ENCODE measurements at regions not wholly inside any gene's neighbourhood (a gene's known extent, or its start where the extent isn't known, plus 50 kb on each side); places are given as distances from the start of the nearest gene placed in this dataset.

GRCh38 chrX:40284852-40285251, 187.1 kb upstream of the BCOR start:
- Histone ChIP-seq H3K4me1 (replicated peaks; ENCODE audit: insufficient read depth) (no peaks in the 10 kb centered on the region), H2AFZ (no peak overlapping the region), H4K20me1 (ENCODE audit: insufficient read depth) (no peaks in the 10 kb centered on the region), H3K4me2 (no peak overlapping the region), H3K9me2 (ENCODE audit: insufficient read depth) (no peaks in the 10 kb centered on the region), H3K9me3 (ENCODE audit: insufficient read depth, low read depth) (no peaks in the 10 kb centered on the region), H3K79me2 (ENCODE audit: low read depth) (no peaks in the 10 kb centered on the region), H3K4me3 (no peak overlapping the region), H3K27me3 (ENCODE audit: insufficient read depth, low read depth) (no peaks in the 10 kb centered on the region), H3K27ac (no peak overlapping the region), H3F3A (ENCODE audit: insufficient read depth, low read depth) (no peaks in the 10 kb centered on the region), H3K36me3 (ENCODE audit: low read depth) (no peaks in the 10 kb centered on the region)
- no TSS peak for BruUV-seq (replicated peaks)
- intact Hi-C loops (cut with micrococcal nuclease; ENCODE audit: unreplicated experiment): no loop called here
- no peak for DNase-seq
- ChIA-PET CTCF (no interaction called here), POLR2A (ENCODE audit: unreplicated experiment) (no interaction called here)
- TF ChIP-seq CTCF (conservative IDR thresholded peaks at IDR 0.05): no peak
- TF ChIP-seq EZH2 (IDR thresholded peaks at IDR 0.05; ENCODE audit: low read depth): no peak

- H3K27ac ChIP-seq: no peak overlapping the region
- H3K4me2 ChIP-seq: no peak overlapping the region
- intact Hi-C loops (cut with micrococcal nuclease; ENCODE audit: unreplicated experiment): no loop called here
- H3F3A ChIP-seq (ENCODE audit: insufficient read depth, low read depth): no peaks in the 10 kb centered on the region
- ChIA-PET CTCF (no interaction called here), POLR2A (ENCODE audit: unreplicated experiment) (no interaction called here)
- H3K79me2 ChIP-seq (ENCODE audit: low read depth): no peaks in the 10 kb centered on the region
- H3K9me2 ChIP-seq (ENCODE audit: insufficient read depth): no peaks in the 10 kb centered on the region
- no peak overlapping the region for H3K4me3 ChIP-seq
- TF ChIP-seq EZH2 (IDR thresholded peaks at IDR 0.05; ENCODE audit: low read depth) (no peak), CTCF (conservative IDR thresholded peaks at IDR 0.05) (no peak)
- H3K36me3 ChIP-seq (ENCODE audit: low read depth): no peaks in the 10 kb centered on the region
- no TSS peak for BruUV-seq (replicated peaks)
- DNase-seq: no peak
- H2AFZ ChIP-seq: no peak overlapping the region
- no peaks in the 10 kb centered on the region for H3K9me3 ChIP-seq (ENCODE audit: insufficient read depth, low read depth)
- no peaks in the 10 kb centered on the region for H4K20me1 ChIP-seq (ENCODE audit: insufficient read depth)
- no peaks in the 10 kb centered on the region for H3K4me1 ChIP-seq (replicated peaks; ENCODE audit: insufficient read depth)
- no peaks in the 10 kb centered on the region for H3K27me3 ChIP-seq (ENCODE audit: insufficient read depth, low read depth)
Measured at GRCh38 chrX:40283981-40284380, 186.2 kb upstream of the BCOR start.

DNA sequence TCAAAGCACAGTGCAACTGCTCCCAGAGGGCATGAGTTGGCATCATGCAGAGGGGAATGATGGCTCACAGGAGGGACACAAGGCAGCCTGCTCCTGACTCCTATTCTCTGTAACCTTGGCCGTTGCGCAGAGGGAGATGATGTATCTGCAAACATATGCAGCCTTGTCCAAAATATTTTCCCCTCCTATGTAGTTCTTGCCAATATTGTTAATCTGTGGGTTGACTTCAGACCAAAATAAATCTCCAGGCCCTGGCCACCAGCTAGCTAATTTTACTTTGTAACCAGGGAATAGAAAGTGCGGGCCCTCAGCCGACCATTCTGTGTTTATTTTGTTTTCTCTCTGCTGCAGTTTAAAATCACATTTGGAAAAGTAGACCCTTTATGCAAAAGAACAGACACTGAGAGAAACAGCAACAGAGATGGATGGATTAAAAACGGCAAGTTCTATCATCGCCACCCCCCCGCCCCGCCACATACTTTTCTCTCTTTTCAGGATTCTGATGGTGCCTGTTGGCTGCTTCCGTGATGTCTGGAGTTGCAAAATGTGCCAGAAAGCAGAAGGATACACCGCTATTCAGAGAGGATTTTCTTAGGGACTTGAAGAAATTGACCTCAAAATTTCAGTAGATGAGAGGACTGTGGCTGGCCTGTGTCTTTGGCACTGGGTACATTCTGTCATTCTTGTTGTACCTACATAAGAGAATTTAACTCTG, 185.3 kb upstream of the BCOR start:
- no peaks in the 10 kb centered on the region for H3F3A ChIP-seq (ENCODE audit: insufficient read depth, low read depth)
- no peak overlapping the region for H3K4me2 ChIP-seq
- H3K4me1 ChIP-seq (replicated peaks; ENCODE audit: insufficient read depth): no peaks in the 10 kb centered on the region
- BruUV-seq (replicated peaks): no TSS peak
- no peak overlapping the region for H3K4me3 ChIP-seq
- ChIA-PET CTCF (no interaction called here), POLR2A (ENCODE audit: unreplicated experiment) (no interaction called here)
- H2AFZ ChIP-seq: no peak overlapping the region
- H3K79me2 ChIP-seq (ENCODE audit: low read depth): no peaks in the 10 kb centered on the region
- no peaks in the 10 kb centered on the region for H3K9me3 ChIP-seq (ENCODE audit: insufficient read depth, low read depth)
- H3K27ac ChIP-seq: no peak overlapping the region
- intact Hi-C loops (cut with micrococcal nuclease; ENCODE audit: unreplicated experiment): no loop called here
- DNase-seq: no peak
- no peaks in the 10 kb centered on the region for H4K20me1 ChIP-seq (ENCODE audit: insufficient read depth)
- no peaks in the 10 kb centered on the region for H3K27me3 ChIP-seq (ENCODE audit: insufficient read depth, low read depth)
- TF ChIP-seq CTCF (conservative IDR thresholded peaks at IDR 0.05) (no peak), EZH2 (IDR thresholded peaks at IDR 0.05; ENCODE audit: low read depth) (no peak)
- H3K36me3 ChIP-seq (ENCODE audit: low read depth): no peaks in the 10 kb centered on the region
- no peaks in the 10 kb centered on the region for H3K9me2 ChIP-seq (ENCODE audit: insufficient read depth)

Measured in PC-9 (cell line).